HEK293 (cell line): ENCODE measurements at regions not wholly inside any gene's neighbourhood (a gene's known extent, or its start where the extent isn't known, plus 50 kb on each side); places are given as distances from the start of the nearest gene placed in this dataset.

ENCODE experiments used
- CTCF ChIA-PET: fragments of 350-600 bp; formaldehyde crosslinking; extraction: SDS; loops from one replicate; lab custom pipeline; 2021; ENCODE audit warnings: antibody characterized with exemption; lab: Yijun Ruan, JAX
- POLR2A ChIA-PET: fragments of 300-600 bp; formaldehyde crosslinking; extraction: SDS; loops from one replicate; lab custom pipeline; 2020; ENCODE audit warnings: antibody characterized with exemption, inconsistent platforms; lab: Yijun Ruan, JAX
- H3K27ac ChIP-seq: fragments of 200-500 bp; sonication (Bioruptor generic); 2 replicates; pipeline ENCODE4 v1.5.1; 2014; ENCODE audit warnings: low read depth, low read length, control low read depth, inconsistent platforms; ENCODE audit errors: extremely low read depth
- H3K36me3 ChIP-seq, 2 experiments: fragments of 200-500 bp in 1 of 2; sonication (Bioruptor generic) in 1 of 2; 1 replicate in 1 of 2; 2 replicates in 1 of 2; pipeline ENCODE4 v1.5.1; 2014 to 2017; ENCODE audit warnings: inconsistent platforms in 2 of 2, low read length in 2 of 2; ENCODE audit not compliant: control insufficient read depth in 2 of 2, insufficient read depth in 1 of 2
- H3K4me1 ChIP-seq: fragments of 200-500 bp; sonication (Bioruptor generic); 2 replicates; pipeline ENCODE4 v1.5.1; 2014; ENCODE audit warnings: mild to moderate bottlenecking, low read length, inconsistent platforms; ENCODE audit not compliant: control insufficient read depth, insufficient read depth
- H3K4me3 ChIP-seq: 2 replicates; pipeline ENCODE4 v1.5.1; 2011; ENCODE audit warnings: low read depth, mild to moderate bottlenecking, control low read depth, low read length, moderate library complexity
- H3K9me3 ChIP-seq: fragments of 200-500 bp; sonication (Bioruptor generic); 2 replicates; pipeline ENCODE4 v1.5.1; 2014; ENCODE audit warnings: low read depth, low read length, inconsistent platforms; ENCODE audit not compliant: control insufficient read depth, insufficient read depth
- BCL11A ChIP-seq: fragments of 450-650 bp; formaldehyde crosslinking; IDR thresholded peaks from 2 replicates; pipeline ENCODE4 v1.5.1; 2016; ENCODE audit warnings: low read depth, missing biosample characterization, missing genetic modification characterization
- GLI4 ChIP-seq: fragments of 450-650 bp; formaldehyde crosslinking; IDR thresholded peaks from 2 replicates; pipeline ENCODE4 v1.5.1; 2016; ENCODE audit warnings: missing biosample characterization, missing genetic modification characterization
- HOXC10 ChIP-seq: sonication (generic); formaldehyde crosslinking; IDR thresholded peaks from 2 replicates; pipeline ENCODE4 v1.8.1; 2023; ENCODE audit warnings: mild to moderate bottlenecking, missing genetic modification reagents
- OVOL3 ChIP-seq: fragments of 450-650 bp; formaldehyde crosslinking; IDR thresholded peaks from 2 replicates; pipeline ENCODE4 v1.5.1; 2016; ENCODE audit warnings: missing biosample characterization, missing genetic modification characterization
- PRDM1 ChIP-seq: fragments of 450-650 bp; formaldehyde crosslinking; IDR thresholded peaks from 2 replicates; pipeline ENCODE4; 2016; ENCODE audit warnings: missing biosample characterization, missing genetic modification characterization
- SP2 ChIP-seq: fragments of 450-650 bp; formaldehyde crosslinking; IDR thresholded peaks from 2 replicates; pipeline ENCODE4 v1.5.1; 2016; ENCODE audit warnings: missing biosample characterization, missing genetic modification characterization
- SP3 ChIP-seq: fragments of 450-650 bp; formaldehyde crosslinking; IDR thresholded peaks from 2 replicates; pipeline ENCODE4 v1.5.1; 2016; ENCODE audit warnings: missing biosample characterization, missing genetic modification characterization
- ZNF133 ChIP-seq: fragments of 450-650 bp; formaldehyde crosslinking; IDR thresholded peaks from 2 replicates; pipeline ENCODE4 v1.5.1; 2016; ENCODE audit warnings: missing biosample characterization, missing genetic modification characterization
- ZNF174 ChIP-seq: fragments of 450-650 bp; formaldehyde crosslinking; IDR thresholded peaks from 2 replicates; pipeline ENCODE4 v1.5.0; 2017; ENCODE audit warnings: missing biosample characterization, mild to moderate bottlenecking, missing genetic modification characterization
- ZNF214 ChIP-seq: fragments of 450-650 bp; formaldehyde crosslinking; IDR thresholded peaks from 2 replicates; pipeline ENCODE4 v1.5.1; 2017; ENCODE audit warnings: missing biosample characterization, mild to moderate bottlenecking, missing genetic modification characterization, borderline replicate concordance
- ZNF366 ChIP-seq: fragments of 450-650 bp; formaldehyde crosslinking; conservative IDR thresholded peaks from 2 replicates; pipeline ENCODE4 v1.5.1; 2016; ENCODE audit warnings: missing biosample characterization, missing genetic modification characterization
- ZNF433 ChIP-seq: fragments of 450-650 bp; formaldehyde crosslinking; IDR thresholded peaks from 2 replicates; pipeline ENCODE4 v1.5.1; 2016; ENCODE audit warnings: missing biosample characterization, missing genetic modification characterization, low read depth
- ZNF488 ChIP-seq: fragments of 450-650 bp; formaldehyde crosslinking; IDR thresholded peaks from 2 replicates; pipeline ENCODE4 v1.5.1; 2016; ENCODE audit warnings: missing biosample characterization, missing genetic modification characterization
- ZNF76 ChIP-seq: fragments of 450-650 bp; formaldehyde crosslinking; IDR thresholded peaks from 2 replicates; pipeline ENCODE4; 2016; ENCODE audit warnings: low read depth, missing biosample characterization, missing genetic modification characterization, borderline replicate concordance
- ZNF768 ChIP-seq: fragments of 450-650 bp; formaldehyde crosslinking; IDR thresholded peaks from 2 replicates; pipeline ENCODE4 v1.5.1; 2018; ENCODE audit warnings: missing biosample characterization, mild to moderate bottlenecking, missing genetic modification characterization
- ZNF776 ChIP-seq: fragments of 450-650 bp; formaldehyde crosslinking; IDR thresholded peaks from 2 replicates; pipeline ENCODE4 v1.5.0; 2017; ENCODE audit warnings: missing biosample characterization, missing genetic modification characterization, borderline replicate concordance
- TF ChIP-seq, protein P1 (sequence below): fragments of 450-650 bp; formaldehyde crosslinking; IDR thresholded peaks from 2 replicates; pipeline ENCODE4 v1.5.1; 2016; ENCODE audit warnings: missing biosample characterization, missing genetic modification characterization
- TF ChIP-seq, protein P2 (sequence below): fragments of 450-650 bp; formaldehyde crosslinking; IDR thresholded peaks from 2 replicates; pipeline ENCODE4 v1.5.1; 2016; ENCODE audit warnings: missing biosample characterization, missing genetic modification characterization

GRCh38 chr3:156614642-156615511, 59.5 kb upstream of the TIPARP start (continued):
- TF ChIP-seq ZNF488 (tag by site-specific recombination) (no peak), ZNF433 (tag by site-specific recombination) (no peak), SP3 (tag by site-specific recombination) (no peak), ZNF133 (tag by site-specific recombination) (no peak), SP2 (tag by site-specific recombination) (no peak), BCL11A (tag by site-specific recombination) (no peak), ZNF214 (no peak), ZNF768 (tag by site-specific recombination) (no peak), OVOL3 (tag by site-specific recombination) (no peak), HOXC10 (CRISPR knock-in tag) (no peak), ZNF174 (tag by site-specific recombination) (no peak)
- TF ChIP-seq, protein P1, sequence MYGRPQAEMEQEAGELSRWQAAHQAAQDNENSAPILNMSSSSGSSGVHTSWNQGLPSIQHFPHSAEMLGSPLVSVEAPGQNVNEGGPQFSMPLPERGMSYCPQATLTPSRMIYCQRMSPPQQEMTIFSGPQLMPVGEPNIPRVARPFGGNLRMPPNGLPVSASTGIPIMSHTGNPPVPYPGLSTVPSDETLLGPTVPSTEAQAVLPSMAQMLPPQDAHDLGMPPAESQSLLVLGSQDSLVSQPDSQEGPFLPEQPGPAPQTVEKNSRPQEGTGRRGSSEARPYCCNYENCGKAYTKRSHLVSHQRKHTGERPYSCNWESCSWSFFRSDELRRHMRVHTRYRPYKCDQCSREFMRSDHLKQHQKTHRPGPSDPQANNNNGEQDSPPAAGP (tag by site-specific recombination) = no peak

DNA sequence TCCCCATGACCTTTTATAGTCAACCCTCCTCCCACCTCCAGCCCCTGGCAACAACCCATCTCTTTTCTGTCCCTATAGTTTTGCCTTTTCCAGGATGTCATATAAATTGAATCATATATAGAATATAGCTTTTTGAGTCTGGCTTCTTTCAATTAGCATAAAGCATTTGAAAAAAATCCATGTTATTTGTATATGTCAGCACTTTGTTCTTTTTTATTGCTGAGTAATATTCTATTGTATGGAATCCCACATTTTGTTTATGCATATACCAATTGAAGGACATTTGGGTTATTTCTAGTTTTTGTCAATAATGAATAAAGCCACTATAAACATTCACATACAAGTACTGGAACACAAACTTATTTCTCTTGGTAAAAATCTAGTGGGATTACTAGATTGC, 58.0 kb upstream of the SSR3 start:
- H3K36me3 ChIP-seq = no peaks in the 10 kb centered on the region
- H3K9me3 ChIP-seq = no peaks in the 10 kb centered on the region
- H3K4me1 ChIP-seq = no peaks in the 10 kb centered on the region
- H3K27ac ChIP-seq = no peak overlapping the region
- TF ChIP-seq, protein P2, sequence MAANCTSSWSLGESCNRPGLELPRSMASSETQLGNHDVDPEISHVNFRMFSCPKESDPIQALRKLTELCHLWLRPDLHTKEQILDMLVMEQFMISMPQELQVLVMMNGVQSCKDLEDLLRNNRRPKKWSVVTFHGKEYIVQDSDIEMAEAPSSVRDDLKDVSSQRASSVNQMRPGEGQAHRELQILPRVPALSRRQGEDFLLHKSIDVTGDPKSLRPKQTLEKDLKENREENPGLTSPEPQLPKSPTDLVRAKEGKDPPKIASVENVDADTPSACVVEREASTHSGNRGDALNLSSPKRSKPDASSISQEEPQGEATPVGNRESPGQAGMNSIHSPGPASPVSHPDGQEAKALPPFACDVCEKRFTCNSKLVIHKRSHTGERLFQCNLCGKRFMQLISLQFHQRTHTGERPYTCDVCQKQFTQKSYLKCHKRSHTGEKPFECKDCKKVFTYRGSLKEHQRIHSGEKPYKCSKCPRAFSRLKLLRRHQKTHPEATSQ (tag by site-specific recombination) = no peak
- TF ChIP-seq ZNF76 = no peak
- TF ChIP-seq, all 188 proteins: peak for 0
- H3K4me3 ChIP-seq = no peak overlapping the region
- CTCF ChIA-PET = no interaction called here
- POLR2A ChIA-PET = no interaction called here

DNA sequence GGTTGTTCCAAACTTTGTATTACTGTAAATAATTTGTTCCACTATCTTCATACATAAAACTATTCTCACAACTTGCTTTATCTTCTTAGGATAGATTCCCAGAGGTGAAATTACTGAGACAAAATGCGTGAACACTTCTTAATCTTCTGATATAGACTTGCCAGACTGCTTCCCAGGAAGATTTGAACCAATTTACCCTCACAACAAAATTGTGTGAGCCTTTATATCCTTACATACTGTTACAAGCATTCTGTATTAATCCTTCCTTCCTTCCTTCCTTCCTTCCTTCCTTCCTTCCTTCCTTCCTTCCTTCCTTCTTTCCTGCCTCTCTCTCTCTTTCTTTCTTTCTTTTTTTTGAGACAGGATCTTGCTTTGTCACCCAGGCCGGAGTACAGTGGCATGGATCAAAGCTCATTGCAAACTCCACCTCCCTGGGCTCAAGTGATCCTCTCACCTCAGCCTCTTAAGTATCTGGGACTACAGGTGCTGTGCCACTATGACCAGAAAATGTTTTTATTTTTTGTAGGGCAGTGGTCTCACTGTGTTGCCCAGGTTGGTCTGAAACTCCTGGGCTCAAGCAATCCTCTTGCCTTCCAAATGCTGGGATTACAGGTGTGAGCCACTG, 57.1 kb upstream of the SSR3 start:
- ChIA-PET POLR2A (no interaction called here), CTCF (no interaction called here)
- Histone ChIP-seq H3K4me3 (no peak overlapping the region), H3K27ac (no peak overlapping the region), H3K4me1 (no peaks in the 10 kb centered on the region), H3K9me3 (no peaks in the 10 kb centered on the region), H3K36me3 (no peaks in the 10 kb centered on the region)
- TF ChIP-seq ZNF366 (tag by site-specific recombination) (peak; percentile 80), ZNF776 (no peak)

DNA sequence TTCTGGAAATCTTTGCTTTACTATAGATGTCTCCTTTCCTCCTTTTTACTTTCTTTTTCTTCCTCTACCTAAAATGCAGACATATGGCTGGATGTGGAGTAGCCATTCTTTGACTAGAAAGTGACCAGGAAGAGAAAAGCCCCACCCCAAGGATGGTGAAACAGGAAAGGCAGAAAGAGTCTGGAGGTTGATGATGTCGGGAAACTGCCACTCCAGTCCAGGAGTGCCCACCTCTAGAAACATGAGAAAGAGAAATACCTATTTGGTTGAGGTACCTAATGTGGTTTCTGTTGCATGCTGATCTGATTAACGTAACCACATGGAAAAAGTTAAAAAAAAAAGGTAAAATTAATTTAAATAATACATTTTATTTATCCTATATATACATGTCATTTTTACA, 55.2 kb upstream of the SSR3 start:
- CTCF ChIA-PET = no interaction called here
- Histone ChIP-seq H3K36me3 (no peaks in the 10 kb centered on the region), H3K4me3 (no peak overlapping the region), H3K4me1 (no peaks in the 10 kb centered on the region), H3K9me3 (no peaks in the 10 kb centered on the region), H3K27ac (no peak overlapping the region)
- TF ChIP-seq PRDM1 (tag by site-specific recombination) = peak; percentile 61
- no peak for TF ChIP-seq GLI4 (tag by site-specific recombination)
- POLR2A ChIA-PET = no interaction called here
